ENCODE measurements at regions not wholly inside any gene's neighbourhood (a gene's known extent, or its start where the extent isn't known, plus 50 kb on each side); places are given as distances from the start of the nearest gene placed in this dataset.
A peak's percentile ranks its signal among the peaks of the same experiment; 100 is the strongest.

GRCh38 chrX:13427441-13428052, 107.7 kb upstream of the ATXN3L start:
- no peaks in the 10 kb centered on the region for H4K20me1 ChIP-seq (ENCODE audit: insufficient read depth)
- H2AFZ ChIP-seq (ENCODE audit: low read depth, low read length, poor library complexity, severe bottlenecking): peak overlapping the region; percentile 26
- no peak for TF ChIP-seq JUND (IDR thresholded peaks at IDR 0.05)
- no peak for TF ChIP-seq POLR2A (IDR thresholded peaks at IDR 0.05; ENCODE audit: borderline replicate concordance, extremely low read depth, insufficient read depth, insufficient read length)
- TF ChIP-seq ZFX (IDR thresholded peaks at IDR 0.05): no peak
- no peak for TF ChIP-seq SP1 (IDR thresholded peaks at IDR 0.05; ENCODE audit: low read depth)
- no peak for TF ChIP-seq SIN3A (IDR thresholded peaks at IDR 0.05; ENCODE audit: low read depth)
- TF ChIP-seq YY1 (IDR thresholded peaks at IDR 0.05; ENCODE audit: extremely low read depth, insufficient replicate concordance, low read depth, low read length): no peak
- H3K27me3 ChIP-seq (ENCODE audit: insufficient read depth, low read length): no peaks in the 10 kb centered on the region
- no peaks in the 10 kb centered on the region for H3K79me2 ChIP-seq (ENCODE audit: insufficient read depth, low read length)
- CTCF ChIA-PET: no interaction called here
- DNase-seq (ENCODE audit: low read depth, low spot score) (no peak), ATAC-seq (peak; percentile 54)
- RAD21 ChIA-PET (ENCODE audit: low non-redundant PET in 1 of 2, low total read pairs in 2 of 2, uncharacterized antibody in 2 of 2, unreplicated experiment in 2 of 2): no interaction called here
- no peak overlapping the region for H3K9ac ChIP-seq (ENCODE audit: low read length)
- H3K36me3 ChIP-seq (ENCODE audit: control insufficient read depth in 1 of 2, insufficient read depth in 2 of 2, low read length in 2 of 2): no peaks in the 10 kb centered on the region
- H3K9me3 ChIP-seq (ENCODE audit: control insufficient read depth in 1 of 2, insufficient read depth in 1 of 2, low read depth in 1 of 2, low read length in 2 of 2): no peaks in the 10 kb centered on the region
- POLR2A ChIA-PET: no interaction called here
- no peak overlapping the region for H3K27ac ChIP-seq (ENCODE audit: low read depth, low read length)
- no peaks in the 10 kb centered on the region for H3K9me2 ChIP-seq (ENCODE audit: insufficient read depth)
- BruUV-seq (replicated peaks): no TSS peak
- intact Hi-C loops (cut with micrococcal nuclease): no loop called here
- peaks cover 9 to 16% of the 10 kb centered on the region in 2 experiments; a peak in 3 of 4 replicates for H3K4me1 ChIP-seq (ENCODE audit: control insufficient read depth in 1 of 2, insufficient read depth in 2 of 2, low read length in 2 of 2)
- peak overlapping the region; percentile 60 for H3K4me2 ChIP-seq (ENCODE audit: low read length)
- no peak overlapping the region for H3K4me3 ChIP-seq (replicated peaks in 1 of 2; ENCODE audit: low read depth in 1 of 2, low read length in 2 of 2)

DNA sequence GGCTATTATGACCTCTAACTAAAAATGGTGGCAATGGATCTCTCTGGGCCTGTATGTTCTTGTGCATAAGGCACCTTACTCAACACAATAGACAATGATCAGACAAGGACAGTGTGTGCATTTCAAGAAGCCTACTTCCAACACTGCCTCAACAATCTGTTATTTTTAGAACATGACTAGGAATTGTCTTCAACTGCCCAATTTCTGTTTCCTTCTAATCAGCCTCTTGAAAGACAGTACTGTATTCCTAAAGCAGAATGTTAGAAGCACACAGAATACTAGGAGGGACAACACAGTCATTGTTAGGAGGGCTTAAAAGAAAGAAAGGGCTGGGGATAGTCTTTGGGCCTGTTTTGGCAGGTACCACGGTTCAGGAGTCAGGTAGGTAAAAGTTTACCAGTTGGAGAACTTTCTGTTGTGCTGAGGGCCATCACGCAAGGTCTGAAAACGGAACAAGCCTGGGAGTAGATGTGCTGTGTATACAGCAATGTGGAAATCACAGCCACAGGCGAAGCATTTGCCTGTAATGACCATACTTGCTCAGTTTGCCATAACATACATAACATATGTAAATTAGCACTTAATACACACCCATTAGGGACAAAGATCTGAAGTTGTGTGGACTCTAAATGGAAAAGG, 100.8 kb upstream of the ATXN3L start:
- Histone ChIP-seq H3K4me3 (replicated peaks in 1 of 2; ENCODE audit: low read depth in 1 of 2, low read length in 2 of 2) (no peak overlapping the region), H3K9ac (ENCODE audit: low read length) (no peak overlapping the region), H3K4me2 (ENCODE audit: low read length) (no peak overlapping the region), H3K9me3 (ENCODE audit: control insufficient read depth in 1 of 2, insufficient read depth in 1 of 2, low read depth in 1 of 2, low read length in 2 of 2) (no peaks in the 10 kb centered on the region), H3K4me1 (ENCODE audit: control insufficient read depth in 1 of 2, insufficient read depth in 2 of 2, low read length in 2 of 2) (peaks cover 0 to 10% of the 10 kb centered on the region in 2 experiments; a peak in 1 of 4 replicates), H3K27ac (ENCODE audit: low read depth, low read length) (no peak overlapping the region), H3K36me3 (ENCODE audit: control insufficient read depth in 1 of 2, insufficient read depth in 2 of 2, low read length in 2 of 2) (no peaks in the 10 kb centered on the region), H3K79me2 (ENCODE audit: insufficient read depth, low read length) (no peaks in the 10 kb centered on the region), H3K27me3 (ENCODE audit: insufficient read depth, low read length) (no peaks in the 10 kb centered on the region), H4K20me1 (ENCODE audit: insufficient read depth) (no peaks in the 10 kb centered on the region), H2AFZ (ENCODE audit: low read depth, low read length, poor library complexity, severe bottlenecking) (no peak overlapping the region), H3K9me2 (ENCODE audit: insufficient read depth) (no peaks in the 10 kb centered on the region)
- no TSS peak for BruUV-seq (replicated peaks)
- no peak for TF ChIP-seq POLR2AphosphoS5 (IDR thresholded peaks at IDR 0.05; ENCODE audit: low read depth, low read length)
- TF ChIP-seq ATF3 (IDR thresholded peaks at IDR 0.05): no peak
- TF ChIP-seq EZH2phosphoT487 (IDR thresholded peaks at IDR 0.05; ENCODE audit: borderline replicate concordance): no peak
- no peak for TF ChIP-seq EZH2 (IDR thresholded peaks at IDR 0.05)
- TF ChIP-seq ZNF274 (IDR thresholded peaks at IDR 0.05; ENCODE audit: low read depth, low read length): no peak
- TF ChIP-seq, protein P1, sequence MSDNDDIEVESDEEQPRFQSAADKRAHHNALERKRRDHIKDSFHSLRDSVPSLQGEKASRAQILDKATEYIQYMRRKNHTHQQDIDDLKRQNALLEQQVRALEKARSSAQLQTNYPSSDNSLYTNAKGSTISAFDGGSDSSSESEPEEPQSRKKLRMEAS (IDR thresholded peaks at IDR 0.05): no peak
- CTCF ChIA-PET: no interaction called here
- RAD21 ChIA-PET (ENCODE audit: low non-redundant PET in 1 of 2, low total read pairs in 2 of 2, uncharacterized antibody in 2 of 2, unreplicated experiment in 2 of 2): no interaction called here
- ATAC-seq (no peak), DNase-seq (ENCODE audit: low read depth, low spot score) (no peak)
- intact Hi-C loops (cut with micrococcal nuclease): no loop called here
- POLR2A ChIA-PET: no interaction called here
